GM18520 (cell line): ENCODE measurements at regions not wholly inside any gene's neighbourhood (a gene's known extent, or its start where the extent isn't known, plus 50 kb on each side); places are given as distances from the start of the nearest gene placed in this dataset.
"Not testable (repeated sequence)": the region's sequence is repeated elsewhere in the genome, so short reads cannot be mapped to it uniquely, and the experiment has no call there.

Experiments
- ATAC-seq: cut with Tn5 transposase; IDR thresholded peaks from one replicate; pipeline ENCODE4 v1.9.1; 2021; ENCODE audit not compliant: unreplicated experiment

DNA sequence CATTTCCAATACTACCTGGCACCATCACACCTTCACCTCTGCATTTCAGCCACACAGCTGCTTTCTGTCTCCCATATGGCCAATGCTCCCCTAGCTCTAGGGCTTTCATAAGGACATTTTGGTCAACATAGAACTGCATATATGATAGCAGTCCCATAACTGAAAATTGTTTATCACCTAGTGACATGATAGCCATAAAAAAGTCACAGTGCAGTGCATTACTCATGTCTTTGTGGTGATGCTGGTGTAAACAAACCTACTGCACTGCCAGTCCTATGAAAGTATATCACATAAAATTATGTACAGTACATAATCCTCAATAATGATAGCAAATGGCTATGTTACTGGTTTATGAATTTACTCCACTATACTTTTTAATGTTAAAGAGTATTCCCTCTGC is 221.0 kb downstream of the NAF1 start:
- ATAC-seq, result no peak

DNA sequence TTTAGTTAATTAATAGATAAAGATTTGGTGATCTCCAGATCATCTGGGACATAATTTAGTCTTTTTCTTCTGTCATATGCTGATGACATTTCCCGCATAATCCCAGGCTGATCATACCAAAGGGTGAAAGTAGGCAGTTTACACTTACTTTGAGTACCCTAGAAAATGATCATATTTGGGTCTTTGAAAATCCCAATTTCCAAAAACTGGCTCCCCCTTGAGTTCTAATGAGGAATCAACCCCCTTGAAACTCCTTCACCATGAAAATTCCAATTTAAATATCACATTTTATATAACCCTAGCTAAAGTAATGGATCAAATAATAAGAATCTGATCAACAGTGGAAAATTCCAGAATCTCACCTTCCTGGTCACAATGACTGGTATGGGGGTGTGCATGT is 223.4 kb downstream of the NAF1 start:
- no peak for ATAC-seq

DNA sequence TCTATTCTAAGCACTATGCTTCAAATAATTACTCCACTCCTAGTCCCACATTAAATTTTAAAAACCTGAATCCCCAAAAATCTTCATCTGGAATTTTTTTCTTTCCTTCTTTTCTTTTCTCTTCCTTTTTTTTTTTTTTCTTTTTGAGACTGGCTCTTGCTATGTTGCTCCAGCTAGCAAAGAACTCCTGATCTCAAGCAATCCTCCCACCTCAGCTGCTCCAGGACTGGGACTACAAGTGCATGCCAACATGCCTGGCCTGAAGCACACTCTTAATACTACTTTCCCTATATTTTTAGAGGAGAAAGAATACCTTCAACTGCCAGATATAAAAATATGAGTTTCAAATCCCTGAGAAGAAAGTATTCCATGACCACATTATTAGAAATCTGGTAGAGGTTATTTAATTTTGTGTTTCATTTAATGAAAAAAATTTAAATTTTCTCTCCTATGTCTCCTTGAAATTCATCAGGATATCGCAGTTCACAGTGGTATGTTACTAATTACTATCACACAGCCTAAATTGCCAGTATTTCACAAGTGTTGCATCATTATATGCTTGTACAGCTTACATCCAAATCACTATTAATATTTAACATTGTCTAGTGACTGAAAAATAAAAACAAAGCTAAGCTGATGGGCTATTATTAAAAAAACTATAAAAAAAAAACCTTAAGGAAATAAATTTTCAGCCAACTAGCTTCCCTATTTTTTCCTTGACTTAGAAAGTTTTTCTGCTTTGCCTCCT is 227.8 kb downstream of the NAF1 start:
- ATAC-seq, result no peak

DNA sequence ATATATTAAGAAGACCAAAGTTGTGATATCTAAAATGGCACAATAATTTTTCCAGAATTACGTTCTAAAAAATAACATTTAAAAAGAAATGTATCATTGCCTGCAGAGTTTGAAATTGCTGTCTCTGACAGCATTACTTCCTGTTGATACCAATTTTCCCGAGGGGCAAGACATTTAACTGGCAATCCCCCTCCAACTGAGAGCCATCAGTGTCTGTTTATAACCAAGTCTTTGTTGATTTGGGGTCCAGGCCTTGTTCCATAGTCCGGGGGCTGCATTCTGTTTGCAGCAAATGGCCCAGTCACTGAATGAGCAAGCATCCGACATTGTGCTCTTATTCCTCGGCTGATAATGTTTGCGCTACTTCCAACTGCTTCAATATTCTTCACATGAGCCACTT is 231.5 kb downstream of the NAF1 start:
- no peak for ATAC-seq

DNA sequence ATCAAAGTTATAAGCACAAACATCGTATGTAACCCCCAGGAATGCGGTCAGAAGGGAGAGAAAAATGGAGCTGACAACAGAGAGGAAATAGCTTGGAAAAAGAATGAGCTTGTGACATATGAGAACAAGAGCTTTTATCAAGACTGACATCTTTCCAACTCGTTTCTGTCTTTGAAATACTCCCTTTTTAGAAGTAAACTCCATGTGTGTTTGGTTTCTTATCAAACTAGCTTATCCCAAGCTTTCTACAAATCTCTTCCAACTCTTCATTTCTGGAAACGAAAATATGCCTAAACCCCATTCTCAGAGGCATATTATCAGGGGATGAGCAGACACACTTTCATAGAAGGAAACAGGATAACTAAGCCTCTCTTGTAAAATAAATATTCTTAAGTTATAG is 235.4 kb downstream of the NAF1 start:
- ATAC-seq, result no peak

DNA sequence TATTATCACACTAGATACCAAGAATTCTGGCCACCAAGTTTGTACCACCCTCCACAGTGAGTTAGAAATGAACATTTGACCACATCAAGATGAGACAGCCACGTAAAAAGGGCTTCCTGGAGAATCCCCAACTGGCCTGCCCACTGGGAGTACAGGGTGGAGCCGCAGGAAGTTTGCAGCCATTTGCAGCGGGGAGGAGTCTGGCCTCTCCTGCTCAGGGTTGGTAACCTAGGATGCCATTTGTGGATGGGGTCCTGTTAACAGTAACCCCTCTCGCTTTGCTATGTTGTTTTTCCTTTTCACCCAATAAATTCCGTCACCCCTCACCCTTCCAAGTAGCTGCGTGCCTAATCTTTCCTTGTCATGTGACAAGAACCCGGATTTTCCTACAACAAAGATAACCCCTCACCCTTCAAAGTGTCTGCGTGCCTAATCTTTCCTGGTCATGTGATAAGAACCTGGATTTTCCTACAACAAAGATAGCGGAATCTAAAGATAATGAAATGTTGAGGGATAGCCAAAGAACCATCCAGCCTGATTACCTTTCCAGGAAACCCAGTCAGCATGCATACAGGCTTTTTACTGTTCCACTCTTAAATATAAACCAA is 245.4 kb downstream of the NAF1 start:
- ATAC-seq, result no peak

DNA sequence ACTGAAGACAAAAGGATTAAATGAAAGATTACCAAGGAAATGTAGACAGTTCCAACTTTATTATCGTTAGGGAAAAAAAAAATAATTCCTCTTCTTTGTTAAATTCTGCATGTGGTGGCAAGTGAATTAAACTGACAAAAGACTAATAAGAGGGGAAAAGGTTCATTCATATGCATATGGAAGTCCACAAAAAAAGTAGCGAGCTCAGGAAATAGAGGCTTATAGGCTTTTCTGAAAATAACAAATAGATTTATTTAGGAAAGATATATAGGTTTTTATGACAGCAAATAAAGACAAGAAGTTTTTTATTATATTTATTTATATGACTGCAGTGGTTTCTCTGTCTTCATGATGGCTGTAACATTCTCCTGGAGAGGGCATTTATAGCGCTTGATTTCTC is 246.0 kb downstream of the NAF1 start:
- no peak for ATAC-seq

DNA sequence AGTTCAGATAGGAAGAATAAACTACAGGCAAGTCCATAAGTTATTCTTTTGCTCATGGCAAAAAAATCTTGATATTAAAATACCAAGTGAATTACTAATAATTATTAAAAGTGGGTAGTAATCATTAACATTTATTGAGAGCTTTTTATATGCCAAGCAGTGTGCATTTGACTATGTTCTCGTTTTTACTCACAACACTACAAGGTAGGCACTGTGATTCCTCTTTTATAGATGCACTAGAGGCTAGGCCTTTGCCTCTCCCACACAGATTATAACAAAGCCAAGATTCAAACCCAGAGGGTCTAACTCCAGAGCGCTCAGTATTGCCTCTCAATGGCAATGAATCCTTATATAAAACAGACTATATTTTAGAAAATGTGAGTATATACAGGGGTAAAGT is 254.2 kb downstream of the NAF1 start:
- ATAC-seq, result no peak

DNA sequence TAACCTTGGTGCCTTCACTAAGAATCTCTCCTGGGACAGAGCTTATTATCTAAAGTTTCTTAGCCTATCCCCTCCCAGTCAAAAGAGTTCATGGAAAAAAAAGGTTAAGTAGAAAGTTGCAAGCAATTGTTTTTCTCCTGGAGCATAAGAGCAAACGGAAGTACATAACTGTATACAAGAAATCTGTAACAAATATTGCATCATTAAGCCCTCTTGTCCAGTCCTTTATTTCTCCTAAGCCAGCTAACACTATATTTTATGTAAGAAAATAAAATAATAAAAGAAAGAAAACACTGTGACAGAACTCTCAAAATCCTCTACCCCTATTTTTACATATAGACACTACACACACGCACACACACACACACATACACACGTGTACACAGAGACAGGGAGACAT is 255.3 kb downstream of the NAF1 start:
- ATAC-seq, result no peak

DNA sequence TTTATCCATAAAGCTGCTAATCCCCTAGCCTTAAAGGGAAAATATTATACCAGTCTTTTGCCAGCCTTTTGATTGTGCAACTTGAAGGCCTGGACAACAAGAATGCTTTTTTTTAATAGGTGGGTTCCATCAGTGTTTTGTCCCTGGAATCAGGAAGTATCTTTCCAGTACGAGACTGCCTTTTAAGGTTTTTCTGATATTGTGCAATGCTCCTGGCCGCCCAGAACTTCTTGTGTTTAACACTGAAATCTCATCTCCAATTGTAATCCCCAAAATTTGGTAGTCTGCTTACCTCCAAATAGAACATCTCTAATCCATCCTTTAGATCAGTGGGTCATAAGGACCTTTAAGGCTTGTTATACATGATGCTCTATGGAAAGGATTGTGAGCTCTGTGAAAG is 256.7 kb downstream of the NAF1 start:
- ATAC-seq, result no peak

DNA sequence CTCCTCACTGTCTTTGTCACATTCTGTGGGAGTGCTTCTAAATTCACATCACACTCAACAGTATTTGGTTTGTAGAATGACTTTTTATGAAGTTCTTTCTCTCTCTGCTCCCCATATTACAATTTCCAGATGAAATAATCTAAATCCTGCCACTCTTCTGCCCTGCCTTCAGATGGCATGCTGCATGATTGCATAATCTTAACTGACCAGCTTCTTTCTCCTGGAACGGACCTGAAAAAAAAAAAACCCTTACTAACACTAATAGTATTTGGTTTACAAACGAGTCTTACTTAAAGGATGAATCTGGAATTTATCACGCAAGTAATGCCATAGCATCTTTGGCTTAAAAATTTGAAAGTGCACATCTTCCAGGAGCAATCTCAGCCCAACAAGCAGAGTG is 272.3 kb downstream of the NAF1 start:
- no peak for ATAC-seq

DNA sequence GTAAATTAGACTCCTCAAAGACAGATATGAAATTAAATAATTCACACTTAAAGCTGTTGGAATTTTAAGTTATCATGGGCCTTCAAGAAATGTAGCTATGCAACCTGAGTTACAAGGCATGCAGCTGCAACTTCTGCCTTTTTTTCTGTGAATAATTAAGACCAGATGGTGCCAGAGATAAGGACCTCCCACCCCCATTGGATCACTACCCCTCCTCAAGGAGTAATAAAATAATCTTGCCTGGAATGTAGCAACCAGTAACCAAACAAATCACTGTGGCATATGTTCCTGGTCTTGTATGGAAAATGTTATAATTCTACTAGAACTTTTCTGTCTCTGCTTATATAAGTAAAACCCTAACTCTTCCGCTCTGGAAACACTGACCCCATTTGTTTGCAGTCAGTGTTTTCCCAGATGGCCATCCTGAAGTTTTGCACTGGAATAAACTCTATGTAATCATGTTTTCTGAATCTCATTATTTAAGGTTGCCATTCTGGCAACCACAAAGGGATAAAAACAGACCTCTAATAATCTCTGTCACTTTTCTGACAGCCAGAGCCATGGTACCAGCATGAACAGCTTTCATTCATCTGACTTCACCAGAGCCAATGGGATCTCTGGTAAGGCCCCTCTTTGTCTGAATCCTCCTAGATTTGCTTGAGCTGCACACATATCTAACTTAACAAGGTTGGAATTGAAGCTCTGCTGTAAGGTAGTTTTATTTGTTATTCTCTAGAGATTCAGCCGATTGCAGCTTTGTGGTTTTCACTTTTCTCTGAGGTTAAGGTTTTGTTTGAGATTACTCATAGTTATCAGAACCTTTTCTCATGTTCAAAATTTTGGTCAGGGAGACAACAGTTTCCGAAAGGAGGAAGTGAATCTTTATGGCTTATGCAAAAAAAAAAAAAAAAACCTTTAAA is 274.6 kb downstream of the NAF1 start:
- ATAC-seq, result peak; percentile 99

DNA sequence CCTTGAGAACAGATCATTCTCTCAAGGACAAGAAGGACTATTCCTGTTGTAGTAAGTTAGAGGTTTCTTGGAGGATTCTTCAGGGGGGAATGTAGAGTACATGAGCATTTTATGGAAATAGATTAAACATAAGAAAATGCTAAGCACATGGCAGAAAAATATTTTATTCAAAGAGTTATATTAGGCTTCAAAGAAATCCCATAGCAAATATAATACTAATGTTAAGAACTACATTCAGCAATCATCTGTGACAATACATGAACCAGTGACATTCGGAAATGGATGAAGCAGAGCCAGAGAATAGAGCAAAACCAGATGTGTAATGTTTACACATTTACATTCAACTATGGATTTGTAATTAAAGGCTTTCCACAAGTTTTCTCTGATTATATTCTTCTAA is 288.6 kb downstream of the NAF1 start:
- no peak for ATAC-seq

DNA sequence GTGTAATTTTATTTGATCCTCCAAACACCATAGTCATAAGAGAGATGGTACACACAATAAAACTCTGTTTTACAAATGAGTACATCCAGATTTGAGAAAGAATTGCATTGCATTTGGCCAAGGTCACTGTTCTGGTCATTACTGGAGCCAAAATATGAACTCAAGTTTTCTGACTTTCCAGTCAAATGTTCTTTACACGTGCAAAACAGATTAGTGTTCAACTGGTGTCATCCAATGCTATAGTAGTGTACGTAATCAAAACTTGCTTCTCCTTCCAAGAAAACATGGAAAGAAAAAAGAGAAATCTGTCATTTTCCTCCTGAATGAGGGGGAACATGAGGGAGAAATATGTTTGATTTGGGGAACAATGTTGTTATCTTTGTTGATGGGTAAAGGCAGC is 291.9 kb downstream of the NAF1 start:
- no peak for ATAC-seq

DNA sequence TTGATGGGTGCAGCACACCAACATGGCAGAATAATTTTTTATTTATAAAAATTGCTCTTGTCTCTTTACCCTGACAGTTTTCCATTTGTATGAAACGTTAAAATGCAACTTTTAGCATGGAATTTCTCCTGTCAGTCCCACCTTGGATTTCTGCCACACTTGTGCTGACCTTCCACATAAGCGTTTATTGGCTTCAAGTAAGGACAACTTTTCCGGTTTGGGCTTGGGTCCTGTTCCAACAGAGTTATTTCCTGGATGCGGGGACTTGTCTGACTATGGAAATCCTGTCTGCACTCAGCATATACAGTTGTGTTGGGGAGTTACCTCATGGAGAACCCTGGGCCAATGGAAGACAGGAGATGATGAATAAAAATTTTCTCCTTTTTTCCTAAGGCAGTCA is 294.7 kb downstream of the NAF1 start:
- ATAC-seq, result no peak

DNA sequence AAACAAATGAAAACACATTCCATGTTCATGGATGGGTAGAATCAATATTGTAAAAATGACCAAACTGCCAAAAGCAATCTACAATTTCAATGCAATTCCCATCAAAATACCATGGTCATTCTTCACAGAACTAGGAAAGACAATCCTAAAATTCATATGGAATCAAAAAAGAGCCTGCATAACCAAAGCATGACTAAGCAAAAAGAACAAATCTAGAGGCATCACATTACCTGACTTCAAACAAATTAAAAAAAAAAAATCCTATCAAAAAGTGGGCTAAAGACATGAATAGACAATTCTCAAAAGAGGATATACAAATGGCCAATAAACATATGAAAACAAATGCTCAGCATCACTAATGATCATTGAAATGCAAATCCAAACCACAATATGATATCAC is 297.5 kb downstream of the NAF1 start:
- ATAC-seq, result no peak

DNA sequence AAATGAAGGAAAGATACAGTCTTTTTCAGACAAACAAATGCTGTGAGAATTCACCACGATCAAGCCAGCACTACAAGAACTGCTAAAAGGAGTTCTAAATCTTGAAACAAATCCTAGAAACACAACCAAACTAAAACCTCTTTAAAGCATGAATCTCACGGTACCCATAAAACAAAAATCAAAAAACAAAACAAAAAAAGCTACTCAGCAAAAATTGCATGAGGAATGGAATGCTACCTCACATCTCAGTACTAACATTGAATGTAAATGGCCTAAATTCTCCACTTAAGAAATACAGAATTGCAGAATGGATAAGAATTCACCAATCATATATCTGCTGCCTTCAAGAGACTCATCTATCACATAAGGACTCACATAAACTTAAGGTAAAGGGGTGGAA is 300.1 kb downstream of the NAF1 start:
- no peak for ATAC-seq

DNA sequence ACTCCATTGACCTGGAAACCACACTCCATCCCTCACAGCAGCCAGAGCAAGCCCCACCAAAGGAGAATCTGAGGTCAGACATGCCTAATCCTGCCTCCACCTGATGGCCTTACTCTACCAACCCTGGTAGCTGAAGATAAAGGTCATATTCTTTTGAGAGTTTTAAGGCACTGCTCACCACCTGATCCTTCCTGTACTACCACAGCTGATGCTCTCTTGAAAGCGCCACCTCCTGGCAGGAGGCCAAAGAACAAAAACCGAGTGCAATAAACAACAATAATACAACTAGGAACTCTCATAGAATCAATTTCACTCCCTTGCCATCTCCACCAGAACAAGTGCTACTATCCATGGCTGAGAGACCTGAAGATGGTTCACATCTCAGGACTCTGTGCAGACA is 301.6 kb downstream of the NAF1 start:
- no peak for ATAC-seq

DNA sequence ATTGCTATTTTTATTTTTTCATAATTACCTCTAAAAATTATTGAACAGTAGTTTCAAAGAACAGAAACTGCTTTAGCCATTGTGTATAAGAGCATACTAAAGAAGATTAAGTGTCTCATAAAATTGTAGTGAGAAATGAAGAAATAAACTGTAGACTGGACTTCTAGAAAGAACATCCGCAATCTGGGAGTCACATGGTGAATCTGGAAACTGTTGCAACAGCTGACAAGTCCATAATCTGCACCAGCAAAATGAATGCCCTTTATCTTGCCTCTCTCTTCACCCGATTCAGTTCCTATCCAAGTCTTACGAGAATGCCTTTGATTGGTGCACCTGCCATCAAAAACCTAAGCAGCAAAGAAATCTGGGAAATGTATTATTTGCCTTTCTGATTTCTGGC is 312.9 kb downstream of the NAF1 start:
- no peak for ATAC-seq

DNA sequence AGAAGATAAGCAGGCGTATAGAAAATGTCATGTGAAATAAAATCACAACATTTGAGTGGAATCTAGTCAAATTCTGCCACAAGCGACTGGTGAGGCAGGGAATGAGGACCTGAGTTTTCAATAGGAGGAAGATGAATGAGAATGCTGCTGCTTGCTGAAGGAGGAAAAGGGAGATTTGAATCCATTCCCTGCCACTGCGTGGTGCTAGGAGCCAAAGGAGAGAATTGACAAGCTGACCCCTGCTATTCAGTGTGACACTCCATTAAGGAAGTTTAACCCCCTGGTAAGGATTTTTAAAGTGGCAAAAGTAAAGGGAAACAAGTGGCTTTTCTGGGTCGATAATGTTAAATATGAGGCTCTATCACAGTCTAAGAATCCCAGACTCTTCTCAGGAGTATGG is 314.0 kb downstream of the NAF1 start:
- no peak for ATAC-seq

DNA sequence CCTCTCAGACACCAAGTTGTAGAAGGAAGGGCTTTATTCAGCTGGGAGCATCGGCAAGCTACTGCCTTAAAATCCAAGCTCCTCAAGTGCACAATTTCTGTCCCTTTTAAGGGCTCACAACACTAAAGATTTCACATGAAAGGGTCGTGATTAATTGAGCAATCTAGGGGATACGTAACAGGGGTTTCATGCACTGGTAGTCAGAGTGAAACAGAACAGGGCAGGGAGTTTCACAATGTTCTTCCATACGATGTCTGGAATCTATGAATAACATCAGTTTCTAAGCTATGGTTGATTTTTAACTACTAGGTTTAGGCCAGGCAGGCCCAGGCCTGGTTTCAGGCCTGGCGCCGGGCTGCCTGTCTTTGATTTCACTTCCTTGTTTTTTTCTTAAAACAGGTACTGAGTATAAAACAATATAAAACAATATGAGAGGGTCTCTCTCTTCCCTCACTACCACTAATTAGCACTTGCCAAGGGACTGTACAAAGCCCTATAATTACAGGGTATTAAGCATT is 315.4 kb downstream of the NAF1 start:
- not testable (repeated sequence) for ATAC-seq

DNA sequence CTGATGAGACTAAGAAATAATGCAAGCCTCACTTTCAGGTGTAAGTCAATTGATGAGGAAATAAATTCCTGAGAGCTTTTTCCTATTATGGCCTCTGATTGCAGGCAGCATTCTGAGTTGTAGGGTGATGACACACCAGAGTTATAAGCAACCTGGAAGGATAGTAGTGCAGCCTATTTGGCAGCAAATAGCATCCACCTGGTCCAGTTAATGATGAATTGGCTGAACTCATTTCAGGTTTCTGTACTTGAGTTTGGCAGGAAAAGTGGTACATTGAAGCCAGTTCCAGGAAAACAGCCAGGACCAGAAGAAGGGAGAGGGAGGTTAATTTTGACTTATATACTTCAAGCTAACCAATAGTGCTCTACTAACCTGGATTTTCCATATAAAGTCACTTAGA is 316.8 kb downstream of the NAF1 start:
- no peak for ATAC-seq
